ENCODE measurements at regions not wholly inside any gene's neighbourhood (a gene's known extent, or its start where the extent isn't known, plus 50 kb on each side); places are given as distances from the start of the nearest gene placed in this dataset.

DNA sequence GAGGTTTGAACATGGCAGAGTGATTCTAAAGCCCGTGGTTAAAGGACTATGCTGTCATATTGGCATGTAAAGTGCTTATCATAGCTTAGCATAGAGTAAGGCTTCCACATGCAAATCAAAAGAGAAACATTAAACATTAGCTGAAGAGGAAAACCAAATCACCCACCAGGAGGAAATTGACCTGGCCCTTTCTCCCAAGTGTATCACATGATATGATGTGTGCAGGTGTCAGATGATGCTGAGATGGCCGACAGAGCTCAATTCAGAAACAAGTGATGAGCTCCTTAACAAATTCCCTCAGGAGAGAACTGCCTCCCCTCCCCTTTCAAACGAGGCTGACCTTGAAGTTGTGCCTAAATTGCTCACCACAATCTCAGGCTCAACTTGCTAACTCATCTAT lies 217.1 kb upstream of the BTG1 start:
- Histone ChIP-seq H3K4me3 (peak overlapping the region; percentile 39), H3K9me3 (no peaks in the 10 kb centered on the region), H3K27ac (no peak overlapping the region), H3K4me1 (no peaks in the 10 kb centered on the region), H3K27me3 (ENCODE audit: low read depth) (no peaks in the 10 kb centered on the region), H3K36me3 (no peaks in the 10 kb centered on the region)
- ATAC-seq, result peak in 1 of 2 donors; percentile 11
- DNase-seq, result no peak
- intact Hi-C loops (cut with DNase I), result no loop called here
- TF ChIP-seq, protein P1, sequence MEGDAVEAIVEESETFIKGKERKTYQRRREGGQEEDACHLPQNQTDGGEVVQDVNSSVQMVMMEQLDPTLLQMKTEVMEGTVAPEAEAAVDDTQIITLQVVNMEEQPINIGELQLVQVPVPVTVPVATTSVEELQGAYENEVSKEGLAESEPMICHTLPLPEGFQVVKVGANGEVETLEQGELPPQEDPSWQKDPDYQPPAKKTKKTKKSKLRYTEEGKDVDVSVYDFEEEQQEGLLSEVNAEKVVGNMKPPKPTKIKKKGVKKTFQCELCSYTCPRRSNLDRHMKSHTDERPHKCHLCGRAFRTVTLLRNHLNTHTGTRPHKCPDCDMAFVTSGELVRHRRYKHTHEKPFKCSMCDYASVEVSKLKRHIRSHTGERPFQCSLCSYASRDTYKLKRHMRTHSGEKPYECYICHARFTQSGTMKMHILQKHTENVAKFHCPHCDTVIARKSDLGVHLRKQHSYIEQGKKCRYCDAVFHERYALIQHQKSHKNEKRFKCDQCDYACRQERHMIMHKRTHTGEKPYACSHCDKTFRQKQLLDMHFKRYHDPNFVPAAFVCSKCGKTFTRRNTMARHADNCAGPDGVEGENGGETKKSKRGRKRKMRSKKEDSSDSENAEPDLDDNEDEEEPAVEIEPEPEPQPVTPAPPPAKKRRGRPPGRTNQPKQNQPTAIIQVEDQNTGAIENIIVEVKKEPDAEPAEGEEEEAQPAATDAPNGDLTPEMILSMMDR (IDR thresholded peaks at IDR 0.05), result no peak

GRCh38 chr12:92362126-92362525 lies 216.5 kb upstream of the BTG1 start:
- TF ChIP-seq, protein P1 (IDR thresholded peaks at IDR 0.05), result no peak
- intact Hi-C loops (cut with DNase I), result no loop called here
- no peak for ATAC-seq
- Histone ChIP-seq H3K36me3 (no peaks in the 10 kb centered on the region), H3K27me3 (ENCODE audit: low read depth) (no peaks in the 10 kb centered on the region), H3K27ac (no peak overlapping the region), H3K4me1 (no peaks in the 10 kb centered on the region), H3K9me3 (no peaks in the 10 kb centered on the region), H3K4me3 (no peak overlapping the region)
- no peak for DNase-seq

- TF ChIP-seq, protein P1 (IDR thresholded peaks at IDR 0.05), result no peak
- ATAC-seq (no peak), DNase-seq (no peak)
- no peaks in the 10 kb centered on the region for H3K9me3 ChIP-seq
- no peaks in the 10 kb centered on the region for H3K27me3 ChIP-seq (ENCODE audit: low read depth)
- H3K36me3 ChIP-seq, result no peaks in the 10 kb centered on the region
- intact Hi-C loops (cut with DNase I), result no loop called here
- H3K27ac ChIP-seq, result no peak overlapping the region
- no peaks in the 10 kb centered on the region for H3K4me1 ChIP-seq
- H3K4me3 ChIP-seq, result no peak overlapping the region
Measured at GRCh38 chr12:92360543-92360942, 214.9 kb upstream of the BTG1 start.

DNA sequence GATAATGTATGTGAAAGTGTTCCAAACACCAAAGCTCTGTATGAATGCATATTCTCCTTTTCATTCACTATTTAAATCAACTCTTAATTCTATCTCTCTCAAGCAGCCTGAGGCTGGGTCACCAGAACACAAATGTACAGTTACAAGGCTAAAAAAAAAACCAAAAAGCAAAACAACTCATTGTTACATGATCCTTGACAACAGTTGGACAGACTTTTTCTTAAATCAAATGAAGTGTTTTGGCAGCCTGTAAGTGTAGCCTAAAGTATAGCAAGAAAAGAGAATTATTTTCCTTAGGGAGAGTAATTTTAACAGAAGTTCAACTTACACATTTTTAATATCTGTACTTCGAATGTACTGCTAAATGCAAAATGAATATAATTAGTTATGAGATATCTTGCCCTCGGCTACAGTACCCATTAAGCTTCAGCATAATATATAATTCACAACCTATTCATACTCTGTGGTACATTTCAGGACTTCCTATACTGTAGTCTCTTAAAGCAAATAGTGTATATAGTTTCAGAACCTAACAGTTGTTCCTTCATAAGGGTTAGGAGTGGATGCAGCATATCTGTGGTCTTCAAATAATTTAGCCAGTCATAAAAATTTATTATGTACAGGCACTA lies 214.0 kb upstream of the BTG1 start:
- intact Hi-C loops (cut with DNase I), result no loop called here
- Histone ChIP-seq H3K4me1 (no peaks in the 10 kb centered on the region), H3K36me3 (no peaks in the 10 kb centered on the region), H3K9me3 (no peaks in the 10 kb centered on the region), H3K27me3 (ENCODE audit: low read depth) (no peaks in the 10 kb centered on the region), H3K27ac (no peak overlapping the region), H3K4me3 (no peak overlapping the region)
- TF ChIP-seq, protein P1 (IDR thresholded peaks at IDR 0.05), result no peak
- ATAC-seq, result no peak
- no peak for DNase-seq

- ATAC-seq (no peak), DNase-seq (no peak)
- H3K27ac ChIP-seq, result no peak overlapping the region
- H3K36me3 ChIP-seq, result no peaks in the 10 kb centered on the region
- no peaks in the 10 kb centered on the region for H3K4me1 ChIP-seq
- H3K27me3 ChIP-seq (ENCODE audit: low read depth), result no peaks in the 10 kb centered on the region
- no peak overlapping the region for H3K4me3 ChIP-seq
- no peaks in the 10 kb centered on the region for H3K9me3 ChIP-seq
- intact Hi-C loops (cut with DNase I), result no loop called here
- TF ChIP-seq, protein P1 (IDR thresholded peaks at IDR 0.05), result no peak
Measured at GRCh38 chr12:92357584-92358261, 212.1 kb upstream of the BTG1 start.

Data from lower lobe of right lung (tissue), 2 donors.